Mesenchymal stem cell (in vitro differentiated cells and primary cell): ENCODE measurements at regions not wholly inside any gene's neighbourhood (a gene's known extent, or its start where the extent isn't known, plus 50 kb on each side); places are given as distances from the start of the nearest gene placed in this dataset.

Source experiments
- DNase-seq: peaks from one replicate; pipeline ENCODE4 v3.0.0-alpha.2; 2013
- H2AFZ ChIP-seq: one replicate; pipeline ENCODE4 v1.6.1; 2013; ENCODE audit warnings: low read depth, mild to moderate bottlenecking, control low read depth, inconsistent platforms, low read length, moderate library complexity
- H2AK5ac ChIP-seq: 2 replicates; pipeline ENCODE4 v1.6.1; 2013; ENCODE audit warnings: low read length, moderate library complexity, mild to moderate bottlenecking, inconsistent platforms; ENCODE audit not compliant: severe bottlenecking
- H2BK120ac ChIP-seq: one replicate; pipeline ENCODE4 v1.6.1; 2013; ENCODE audit warnings: low read depth, mild to moderate bottlenecking, inconsistent platforms, low read length, moderate library complexity
- H2BK12ac ChIP-seq, 2 experiments: one replicate each; pipeline ENCODE4 v1.6.1; 2013; ENCODE audit warnings: inconsistent platforms in 2 of 2, low read length in 2 of 2, mild to moderate bottlenecking in 2 of 2, moderate library complexity in 2 of 2, control low read depth in 1 of 2
- H2BK15ac ChIP-seq: one replicate; pipeline ENCODE4 v1.6.1; 2013; ENCODE audit warnings: mild to moderate bottlenecking, low read depth, inconsistent platforms; ENCODE audit not compliant: poor library complexity, severe bottlenecking
- H2BK5ac ChIP-seq: 2 replicates; pipeline ENCODE4 v1.6.1; 2013; ENCODE audit warnings: low read depth, mild to moderate bottlenecking, low read length, control low read depth, inconsistent platforms; ENCODE audit not compliant: poor library complexity, severe bottlenecking
- H3K14ac ChIP-seq, 2 experiments: one replicate each; pipeline ENCODE4 v1.6.1; 2013; ENCODE audit warnings: inconsistent platforms in 2 of 2, low read length in 2 of 2, control low read depth in 1 of 2, mild to moderate bottlenecking in 1 of 2, moderate library complexity in 1 of 2
- H3K18ac ChIP-seq, 2 experiments: one replicate each; pipeline ENCODE4 v1.6.1; 2013; ENCODE audit warnings: inconsistent platforms in 2 of 2, low read length in 2 of 2, control low read depth in 1 of 2, low read depth in 1 of 2, mild to moderate bottlenecking in 1 of 2
- H3K23ac ChIP-seq, 2 experiments: one replicate each; pipeline ENCODE4 v1.6.1; 2013; ENCODE audit warnings: inconsistent platforms in 2 of 2, low read length in 2 of 2, mild to moderate bottlenecking in 2 of 2, moderate library complexity in 2 of 2, control low read depth in 1 of 2
- H3K27ac ChIP-seq: 2 replicates; pipeline ENCODE4 v1.5.1; 2013; ENCODE audit warnings: mild to moderate bottlenecking, moderate library complexity, low read length, control low read depth, inconsistent platforms; ENCODE audit not compliant: poor library complexity, severe bottlenecking
- H3K27me3 ChIP-seq, 2 experiments: 2 replicates each; pipeline versions ENCODE4 v1.6.1 to v1.7.0; 2013; ENCODE audit warnings: low read length in 2 of 2, mild to moderate bottlenecking in 2 of 2, moderate library complexity in 2 of 2, control low read depth in 1 of 2, inconsistent platforms in 1 of 2; ENCODE audit not compliant: control insufficient read depth in 1 of 2, insufficient read depth in 1 of 2
- H3K36me3 ChIP-seq, 2 experiments: 2 replicates each; pipeline versions ENCODE4 v1.6.1 to v1.7.0; 2013; ENCODE audit warnings: low read length in 2 of 2, control low read depth in 1 of 2, inconsistent platforms in 1 of 2, low read depth in 1 of 2, mild to moderate bottlenecking in 1 of 2; ENCODE audit not compliant: insufficient read depth in 2 of 2, control insufficient read depth in 1 of 2
- H3K4ac ChIP-seq, 2 experiments: one replicate each; pipeline ENCODE4 v1.6.1; 2013; ENCODE audit warnings: inconsistent platforms in 2 of 2, low read length in 2 of 2, mild to moderate bottlenecking in 2 of 2, moderate library complexity in 2 of 2, control low read depth in 1 of 2, low read depth in 1 of 2
- H3K4me1 ChIP-seq: 2 replicates; pipeline ENCODE4 v1.6.1; 2013; ENCODE audit warnings: low read depth, low read length, control low read depth; ENCODE audit not compliant: control insufficient read depth, insufficient read depth
- H3K4me2 ChIP-seq: 2 replicates; pipeline ENCODE4 v1.6.1; 2013; ENCODE audit warnings: low read length, mild to moderate bottlenecking, inconsistent platforms; ENCODE audit not compliant: poor library complexity, severe bottlenecking
- H3K4me3 ChIP-seq, 2 experiments: 2 replicates each; pipeline versions ENCODE4 v1.5.1 to v1.7.0; 2013; ENCODE audit warnings: low read length in 2 of 2, mild to moderate bottlenecking in 2 of 2, control low read depth in 1 of 2, low read depth in 1 of 2; ENCODE audit not compliant: insufficient read depth in 1 of 2
- H3K79me1 ChIP-seq: replicated peaks from 2 replicates; pipeline ENCODE4 v1.6.1; 2013; ENCODE audit warnings: mild to moderate bottlenecking, control low read depth, low read length, inconsistent platforms; ENCODE audit not compliant: poor library complexity, severe bottlenecking
- H3K9ac ChIP-seq: 2 replicates; pipeline ENCODE4 v1.7.0; 2013; ENCODE audit warnings: mild to moderate bottlenecking, low read length, moderate library complexity
- H3K9me3 ChIP-seq: 2 replicates; pipeline ENCODE4 v1.7.0; 2013; ENCODE audit warnings: mild to moderate bottlenecking, low read length; ENCODE audit not compliant: control insufficient read depth
- H4K8ac ChIP-seq: one replicate; pipeline ENCODE4 v1.6.1; 2013; ENCODE audit warnings: inconsistent platforms, mild to moderate bottlenecking, low read length, moderate library complexity
- H4K91ac ChIP-seq: one replicate; pipeline ENCODE4 v1.6.1; 2013; ENCODE audit warnings: mild to moderate bottlenecking, low read length, inconsistent platforms
- WGBS: methylation state at CpG from one replicate; pipeline ENCODE4 v1.1.7; 2013; ENCODE audit warnings: mixed read lengths; 5-methylcytosine and 5-hydroxymethylcytosine counted together

DNA sequence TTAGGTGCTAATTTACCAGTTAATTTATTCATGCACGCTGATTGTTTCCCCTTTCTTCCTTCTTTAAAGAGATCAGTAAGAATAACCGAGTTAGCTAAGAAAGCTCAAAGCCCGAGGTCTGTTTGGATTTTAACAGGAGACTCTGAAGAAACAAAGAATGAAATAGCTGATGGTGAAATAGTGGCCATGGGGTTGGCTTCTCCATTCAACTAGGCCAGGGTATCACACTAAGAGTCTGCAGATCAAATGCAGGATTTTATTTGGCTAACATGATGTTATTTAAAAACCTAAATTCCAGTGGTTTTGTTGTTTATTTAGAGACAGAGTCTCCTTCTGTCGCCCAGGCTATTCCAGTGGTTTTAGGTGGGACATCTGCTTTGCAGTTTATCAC is 65.2 kb upstream of the SYPL1 start:
- Histone ChIP-seq H4K8ac (no peak overlapping the region), H2BK15ac (no peak overlapping the region)
- WGBS: 67% methylated on average over 3 of the region's 4 CpGs

DNA sequence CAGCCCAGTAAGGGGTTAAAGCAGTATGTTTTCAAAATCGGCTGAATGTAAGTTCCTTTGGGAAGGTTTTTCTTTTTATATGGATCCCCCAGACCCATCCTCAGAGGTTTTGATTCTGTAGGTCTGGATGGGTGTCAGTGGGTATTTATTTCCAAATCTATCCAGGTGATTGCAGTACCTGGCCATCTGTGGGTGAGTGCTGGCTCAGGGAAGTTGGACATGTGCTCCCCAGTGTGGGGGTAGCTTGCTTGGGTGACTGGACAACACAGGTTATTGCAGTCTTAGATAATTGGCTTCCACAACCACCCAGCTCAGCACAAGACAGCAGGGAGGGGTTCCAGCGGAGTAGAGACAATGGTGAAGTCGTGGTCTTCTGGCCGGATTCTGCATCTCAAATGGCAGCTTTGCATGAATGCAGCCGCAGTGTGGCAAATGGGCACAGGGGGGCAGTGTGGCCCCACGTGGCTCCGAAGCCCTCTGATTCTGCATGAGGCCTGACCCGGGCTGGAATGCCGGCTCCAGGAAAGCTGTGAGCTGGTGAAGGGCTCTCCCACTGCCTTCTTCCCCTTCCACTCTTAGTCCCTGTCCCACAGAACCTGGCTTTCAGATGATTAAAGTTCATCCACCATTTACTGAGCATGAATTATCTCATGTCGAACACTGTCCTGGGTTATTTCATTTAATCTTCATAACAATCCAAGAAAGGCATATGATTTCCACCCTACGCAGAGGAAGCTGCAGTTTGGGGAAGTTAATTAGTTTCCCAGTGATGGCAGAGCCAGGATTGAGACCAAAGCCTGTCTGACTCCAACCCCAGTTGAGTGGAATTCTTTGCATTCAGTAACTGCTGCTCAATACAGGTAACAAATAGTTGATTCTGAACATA is 64.5 kb upstream of the SYPL1 start:
- H3K36me3 ChIP-seq: no peaks in the 10 kb centered on the region
- H3K4ac ChIP-seq: no peak overlapping the region
- no peak overlapping the region for H3K4me2 ChIP-seq
- H3K14ac ChIP-seq: no peak overlapping the region
- H3K9ac ChIP-seq: peak overlapping the region; percentile 53
- no peaks in the 10 kb centered on the region for H3K79me1 ChIP-seq
- H3K18ac ChIP-seq: no peak overlapping the region
- H3K4me1 ChIP-seq: peaks cover 7% of the 10 kb centered on the region
- H4K8ac ChIP-seq: peak overlapping the region; percentile 80
- H2AK5ac ChIP-seq: no peak overlapping the region
- H2BK15ac ChIP-seq: no peak overlapping the region
- peak; percentile 79 for DNase-seq
- H2BK120ac ChIP-seq: no peak overlapping the region
- H2BK12ac ChIP-seq: peak overlapping the region in 1 of 2 experiments; percentile 4
- no peak overlapping the region for H3K23ac ChIP-seq
- no peak overlapping the region for H2AFZ ChIP-seq
- H2BK5ac ChIP-seq: no peak overlapping the region
- peaks cover 0 to 7% of the 10 kb centered on the region in 2 experiments for H3K27me3 ChIP-seq
- H3K4me3 ChIP-seq: no peak overlapping the region
- no peak overlapping the region for H4K91ac ChIP-seq
- H3K27ac ChIP-seq: no peak overlapping the region
- no peaks in the 10 kb centered on the region for H3K9me3 ChIP-seq
- WGBS: 17% methylated on average over 11 of the region's 11 CpGs

More for the DNA sequence above, 65.2 kb upstream of the SYPL1 start:
- peak; percentile 26 for DNase-seq
- Histone ChIP-seq H3K4me2 (no peak overlapping the region), H3K79me1 (no peaks in the 10 kb centered on the region), H3K4ac (no peak overlapping the region), H2BK12ac (no peak overlapping the region), H3K9me3 (no peaks in the 10 kb centered on the region), H3K27ac (no peak overlapping the region), H3K14ac (no peak overlapping the region), H2AK5ac (no peak overlapping the region), H3K4me3 (no peak overlapping the region), H3K27me3 (peaks cover 0 to 7% of the 10 kb centered on the region in 2 experiments), H3K4me1 (peaks cover 7% of the 10 kb centered on the region), H4K91ac (no peak overlapping the region), H2BK5ac (no peak overlapping the region), H2BK120ac (no peak overlapping the region), H3K18ac (no peak overlapping the region), H3K23ac (no peak overlapping the region), H2AFZ (no peak overlapping the region), H3K36me3 (no peaks in the 10 kb centered on the region), H3K9ac (peak overlapping the region; percentile 53)

DNA sequence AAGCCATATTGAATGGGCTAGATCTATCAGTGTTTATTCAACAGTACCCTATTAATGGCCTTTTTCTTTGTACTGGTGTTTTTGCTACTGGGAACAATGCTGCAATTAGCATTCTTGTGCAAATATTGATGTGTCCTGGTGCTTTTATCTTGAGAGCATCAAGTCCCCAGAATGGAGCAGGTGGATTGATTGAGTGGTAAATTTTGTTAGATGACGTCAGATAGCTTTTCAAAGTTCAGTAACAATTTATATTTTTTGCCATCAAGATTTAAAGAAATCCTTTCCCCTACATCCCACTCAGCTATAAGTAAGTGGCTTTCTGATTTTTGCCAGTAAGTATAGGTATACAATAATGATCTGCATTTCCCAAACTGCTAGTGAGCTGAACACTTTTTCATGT is 63.4 kb upstream of the SYPL1 start:
- H2BK5ac ChIP-seq: no peak overlapping the region
- no peak overlapping the region for H3K14ac ChIP-seq
- no peak overlapping the region for H3K4me2 ChIP-seq
- H2BK120ac ChIP-seq: no peak overlapping the region
- no peak overlapping the region for H4K91ac ChIP-seq
- no peaks in the 10 kb centered on the region for H3K36me3 ChIP-seq
- no peak overlapping the region for H3K4me3 ChIP-seq
- peaks cover 0 to 7% of the 10 kb centered on the region in 2 experiments for H3K27me3 ChIP-seq
- H2AFZ ChIP-seq: no peak overlapping the region
- H3K27ac ChIP-seq: no peak overlapping the region
- no CpG with 5 or more reads among the region's 1 CpG for WGBS
- H4K8ac ChIP-seq: no peak overlapping the region
- no peaks in the 10 kb centered on the region for H3K9me3 ChIP-seq
- DNase-seq: no peak
- no peak overlapping the region for H3K4ac ChIP-seq
- no peak overlapping the region for H2BK12ac ChIP-seq
- peaks cover 7% of the 10 kb centered on the region for H3K4me1 ChIP-seq
- no peaks in the 10 kb centered on the region for H3K79me1 ChIP-seq
- H3K18ac ChIP-seq: no peak overlapping the region
- no peak overlapping the region for H3K23ac ChIP-seq
- H3K9ac ChIP-seq: no peak overlapping the region
- H2AK5ac ChIP-seq: no peak overlapping the region
- H2BK15ac ChIP-seq: no peak overlapping the region

DNA sequence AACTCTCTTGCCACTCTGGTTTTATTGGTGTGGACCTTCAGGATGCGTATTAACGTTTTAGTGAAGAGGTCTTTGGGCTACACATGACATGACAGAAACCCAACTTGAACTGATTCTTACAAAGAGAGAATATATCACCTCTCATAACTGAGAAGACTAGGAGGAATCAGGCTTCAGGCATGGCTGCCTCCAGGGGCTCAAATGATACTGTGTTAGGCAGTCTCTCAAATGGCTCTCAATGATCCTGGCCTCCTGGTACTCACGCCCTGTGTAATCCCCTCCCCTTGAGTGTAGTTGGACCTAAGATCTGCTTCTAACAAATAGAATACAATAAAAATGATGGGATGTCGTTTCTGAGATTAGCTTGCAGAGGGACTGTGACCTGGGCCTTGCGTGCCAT is 58.5 kb upstream of the SYPL1 start:
- peaks cover 0 to 5% of the 10 kb centered on the region in 2 experiments for H3K27me3 ChIP-seq
- no peaks in the 10 kb centered on the region for H3K79me1 ChIP-seq
- H3K23ac ChIP-seq: no peak overlapping the region
- H2BK15ac ChIP-seq: no peak overlapping the region
- no peak overlapping the region for H2BK12ac ChIP-seq
- H4K8ac ChIP-seq: no peak overlapping the region
- 90% methylated on average over 4 of the region's 5 CpGs for WGBS
- H2AFZ ChIP-seq: no peak overlapping the region
- no peaks in the 10 kb centered on the region for H3K4me1 ChIP-seq
- H3K36me3 ChIP-seq: no peaks in the 10 kb centered on the region
- no peak overlapping the region for H2BK5ac ChIP-seq
- no peak overlapping the region for H3K4me3 ChIP-seq
- H3K9ac ChIP-seq: no peak overlapping the region
- H3K14ac ChIP-seq: no peak overlapping the region
- no peak overlapping the region for H3K27ac ChIP-seq
- no peak for DNase-seq
- no peak overlapping the region for H3K18ac ChIP-seq
- H3K4ac ChIP-seq: no peak overlapping the region
- no peak overlapping the region for H3K4me2 ChIP-seq
- no peaks in the 10 kb centered on the region for H3K9me3 ChIP-seq
- no peak overlapping the region for H4K91ac ChIP-seq
- H2BK120ac ChIP-seq: no peak overlapping the region
- no peak overlapping the region for H2AK5ac ChIP-seq
